Astrocyte of the cerebellum (primary cell): ENCODE measurements at regions not wholly inside any gene's neighbourhood (a gene's known extent, or its start where the extent isn't known, plus 50 kb on each side); places are given as distances from the start of the nearest gene placed in this dataset.

Experiments
- DNase-seq: peaks from one replicate; pipeline ENCODE4 v3.0.0-alpha.2; 2011; ENCODE audit warnings: low read depth
- H3K4me3 ChIP-seq: 2 replicates; pipeline ENCODE4 v1.5.1; 2011; ENCODE audit warnings: mild to moderate bottlenecking, low read depth, low read length, moderate library complexity
- CTCF ChIP-seq: IDR thresholded peaks from 2 replicates; pipeline ENCODE4 v1.5.1; 2012; ENCODE audit warnings: low read length, low read depth, moderate library complexity, mild to moderate bottlenecking; ENCODE audit errors: missing control alignments
- in situ Hi-C: cut with HindIII; loops from 2 replicates; pipeline ENCODE4 v1.10.0; 2017; ENCODE audit warnings: low sequenced_read_pairs

- TF ChIP-seq CTCF, result no peak
- no peak overlapping the region for H3K4me3 ChIP-seq
- in situ Hi-C loops, result no loop called here
- DNase-seq, result peak; percentile 77
These were observed 567.3 kb downstream of the MIAT start for GRCh38 chr22:27224485-27225374.

GRCh38 chr22:27226666-27227065, 569.3 kb downstream of the MIAT start:
- in situ Hi-C loops, result no loop called here
- no peak overlapping the region for H3K4me3 ChIP-seq
- no peak for TF ChIP-seq CTCF
- DNase-seq, result no peak

GRCh38 chr22:27228771-27229170, 571.4 kb downstream of the MIAT start:
- no peak for TF ChIP-seq CTCF
- in situ Hi-C loops, result no loop called here
- no peak overlapping the region for H3K4me3 ChIP-seq
- no peak for DNase-seq

GRCh38 chr22:27230189-27230588, 571.4 kb downstream of the MN1 start:
- in situ Hi-C loops, result no loop called here

GRCh38 chr22:27231266-27231665, 570.3 kb downstream of the MN1 start:
- no peak for DNase-seq
- no peak for TF ChIP-seq CTCF
- no peak overlapping the region for H3K4me3 ChIP-seq
- in situ Hi-C loops, result no loop called here

More at GRCh38 chr22:27230189-27230588, 571.4 kb downstream of the MN1 start:
- no peak overlapping the region for H3K4me3 ChIP-seq
- no peak for DNase-seq
- TF ChIP-seq CTCF, result no peak

GRCh38 chr22:27232077-27232476, 569.5 kb downstream of the MN1 start:
- no peak for DNase-seq
- in situ Hi-C loops, result no loop called here
- H3K4me3 ChIP-seq, result no peak overlapping the region
- no peak for TF ChIP-seq CTCF
